Type B pancreatic cell (in vitro differentiated cells): ENCODE measurements at regions not wholly inside any gene's neighbourhood (a gene's known extent, or its start where the extent isn't known, plus 50 kb on each side); places are given as distances from the start of the nearest gene placed in this dataset.

Experiments used
- DNase-seq: peaks from one replicate; pipeline ENCODE4 v3.0.0; 2021; ENCODE audit warnings: mixed read lengths; ENCODE audit not compliant: unreplicated experiment; ENCODE audit errors: extremely low spot score
- H3K27ac Mint-ChIP-seq: 2 replicates; pipeline ENCODE4 v1.8.0; 2021; ENCODE audit warnings: mild to moderate bottlenecking, mixed read lengths
- H3K27me3 Mint-ChIP-seq: 2 replicates; pipeline ENCODE4 v1.8.0; 2021; ENCODE audit warnings: mixed read lengths
- H3K36me3 Mint-ChIP-seq: 2 replicates; pipeline ENCODE4 v1.8.0; 2021; ENCODE audit warnings: mixed read lengths
- H3K4me1 Mint-ChIP-seq: one replicate; pipeline ENCODE4 v1.8.0; 2021; ENCODE audit warnings: mixed read lengths; ENCODE audit not compliant: unreplicated experiment
- H3K4me3 Mint-ChIP-seq: 2 replicates; pipeline ENCODE4 v1.8.0; 2021; ENCODE audit warnings: mild to moderate bottlenecking, mixed read lengths
- H3K9me3 Mint-ChIP-seq: 2 replicates; pipeline ENCODE4 v1.8.0; 2021; ENCODE audit warnings: mixed read lengths
- TF ChIP-seq, protein P1 (sequence below): fragments of 200-600 bp; sonication (generic); conservative IDR thresholded peaks from 2 replicates; pipeline ENCODE4 v1.5.0; 2021; ENCODE audit warnings: antibody characterized with exemption, mild to moderate bottlenecking

DNA sequence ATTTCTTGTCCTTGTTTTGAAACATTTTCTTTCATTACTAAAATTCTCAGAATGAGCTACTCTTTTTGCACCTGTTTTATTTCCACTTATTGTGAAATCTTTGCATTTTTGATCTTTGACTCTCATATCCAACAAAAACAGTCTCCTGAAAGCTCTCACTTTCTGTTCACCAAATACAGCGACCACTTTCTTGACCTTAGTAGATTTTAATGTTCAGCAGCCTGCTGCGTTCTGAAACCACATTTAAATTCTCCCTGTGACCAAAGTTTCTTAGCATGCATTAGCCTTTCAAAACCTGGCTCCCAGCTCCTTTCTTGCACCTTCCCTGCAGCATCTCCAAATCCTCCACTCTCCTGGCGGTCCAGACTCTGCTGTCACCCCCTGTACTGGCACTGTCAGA, 404.4 kb upstream of the PDE3A start:
- H3K27ac Mint-ChIP-seq = no peak overlapping the region
- TF ChIP-seq, protein P1, sequence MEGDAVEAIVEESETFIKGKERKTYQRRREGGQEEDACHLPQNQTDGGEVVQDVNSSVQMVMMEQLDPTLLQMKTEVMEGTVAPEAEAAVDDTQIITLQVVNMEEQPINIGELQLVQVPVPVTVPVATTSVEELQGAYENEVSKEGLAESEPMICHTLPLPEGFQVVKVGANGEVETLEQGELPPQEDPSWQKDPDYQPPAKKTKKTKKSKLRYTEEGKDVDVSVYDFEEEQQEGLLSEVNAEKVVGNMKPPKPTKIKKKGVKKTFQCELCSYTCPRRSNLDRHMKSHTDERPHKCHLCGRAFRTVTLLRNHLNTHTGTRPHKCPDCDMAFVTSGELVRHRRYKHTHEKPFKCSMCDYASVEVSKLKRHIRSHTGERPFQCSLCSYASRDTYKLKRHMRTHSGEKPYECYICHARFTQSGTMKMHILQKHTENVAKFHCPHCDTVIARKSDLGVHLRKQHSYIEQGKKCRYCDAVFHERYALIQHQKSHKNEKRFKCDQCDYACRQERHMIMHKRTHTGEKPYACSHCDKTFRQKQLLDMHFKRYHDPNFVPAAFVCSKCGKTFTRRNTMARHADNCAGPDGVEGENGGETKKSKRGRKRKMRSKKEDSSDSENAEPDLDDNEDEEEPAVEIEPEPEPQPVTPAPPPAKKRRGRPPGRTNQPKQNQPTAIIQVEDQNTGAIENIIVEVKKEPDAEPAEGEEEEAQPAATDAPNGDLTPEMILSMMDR = no peak

DNA sequence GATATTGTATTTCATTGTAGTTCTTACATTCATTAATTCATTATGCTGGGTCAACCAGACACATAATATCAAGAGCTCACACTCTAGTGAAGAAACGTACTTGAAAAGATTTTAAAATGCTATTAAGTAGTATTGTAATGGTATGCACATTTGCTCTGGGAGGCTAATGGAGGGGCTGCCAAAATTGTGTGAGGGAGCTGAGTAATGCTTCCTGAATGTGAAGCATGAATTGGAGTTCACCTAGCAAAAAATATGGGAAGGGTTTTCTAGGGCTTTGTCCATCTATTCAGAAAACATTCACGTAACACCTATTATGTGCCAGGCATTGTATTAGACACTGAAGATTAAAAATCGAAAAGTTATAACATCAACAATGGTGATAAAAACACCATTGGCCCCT, 403.8 kb upstream of the PDE3A start:
- no peak overlapping the region for H3K27ac Mint-ChIP-seq
- H3K4me1 Mint-ChIP-seq = peaks cover 14% of the 10 kb centered on the region
- no peak for DNase-seq
- no peaks in the 10 kb centered on the region for H3K36me3 Mint-ChIP-seq
- peaks cover 5% of the 10 kb centered on the region for H3K9me3 Mint-ChIP-seq
- peaks cover 3% of the 10 kb centered on the region for H3K27me3 Mint-ChIP-seq
- TF ChIP-seq, protein P1 = no peak
- no peak overlapping the region for H3K4me3 Mint-ChIP-seq

More for the DNA sequence above, 404.4 kb upstream of the PDE3A start:
- peaks cover 3% of the 10 kb centered on the region for H3K27me3 Mint-ChIP-seq
- DNase-seq = no peak
- H3K36me3 Mint-ChIP-seq = no peaks in the 10 kb centered on the region
- no peak overlapping the region for H3K4me3 Mint-ChIP-seq
- peaks cover 10% of the 10 kb centered on the region for H3K4me1 Mint-ChIP-seq
- H3K9me3 Mint-ChIP-seq = peaks cover 5% of the 10 kb centered on the region

DNA sequence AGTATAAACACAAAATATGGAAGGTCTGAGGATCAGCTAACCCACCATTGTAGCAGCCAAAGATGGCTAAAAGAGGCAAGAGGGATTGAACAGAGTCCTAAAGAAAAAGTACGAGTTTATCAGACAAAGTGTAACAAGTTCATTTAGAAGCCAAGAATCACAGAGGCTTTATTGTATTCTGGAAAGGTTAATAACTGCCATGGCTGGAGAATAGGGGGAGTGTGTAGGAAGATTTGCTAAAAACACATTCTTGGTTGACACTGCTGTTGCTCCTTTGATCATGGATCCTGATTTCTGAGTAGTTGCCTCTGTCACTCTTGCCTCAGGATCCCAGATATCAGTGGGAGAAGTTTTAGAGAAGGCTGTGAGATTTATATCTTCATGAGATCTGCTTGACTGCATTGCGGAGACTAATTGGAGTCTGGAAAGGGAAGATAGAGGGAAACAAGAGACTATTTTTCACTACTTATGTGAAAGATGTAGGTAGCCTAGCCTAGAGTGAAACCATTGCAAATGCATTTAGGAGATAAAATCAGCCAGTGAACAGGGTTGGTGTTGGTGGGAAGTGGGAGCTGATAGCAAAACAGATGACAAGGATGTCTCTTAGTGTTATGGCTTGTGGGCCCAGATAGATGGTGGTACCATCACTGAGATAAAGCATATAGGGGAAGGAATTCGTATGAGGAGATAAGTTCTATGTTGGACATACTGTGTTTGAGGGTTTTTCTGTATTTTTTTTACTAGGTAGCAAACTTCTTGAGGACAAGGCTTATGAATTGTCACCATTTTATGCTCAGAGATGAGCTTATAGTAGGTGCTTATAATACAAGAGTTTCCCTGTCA, 402.9 kb upstream of the PDE3A start:
- H3K36me3 Mint-ChIP-seq = no peaks in the 10 kb centered on the region
- H3K9me3 Mint-ChIP-seq = peaks cover 5% of the 10 kb centered on the region
- H3K4me1 Mint-ChIP-seq = peaks cover 20% of the 10 kb centered on the region
- H3K27ac Mint-ChIP-seq = no peak overlapping the region
- DNase-seq = no peak
- H3K4me3 Mint-ChIP-seq = no peak overlapping the region
- TF ChIP-seq, protein P1 = no peak
- peaks cover 3% of the 10 kb centered on the region for H3K27me3 Mint-ChIP-seq

DNA sequence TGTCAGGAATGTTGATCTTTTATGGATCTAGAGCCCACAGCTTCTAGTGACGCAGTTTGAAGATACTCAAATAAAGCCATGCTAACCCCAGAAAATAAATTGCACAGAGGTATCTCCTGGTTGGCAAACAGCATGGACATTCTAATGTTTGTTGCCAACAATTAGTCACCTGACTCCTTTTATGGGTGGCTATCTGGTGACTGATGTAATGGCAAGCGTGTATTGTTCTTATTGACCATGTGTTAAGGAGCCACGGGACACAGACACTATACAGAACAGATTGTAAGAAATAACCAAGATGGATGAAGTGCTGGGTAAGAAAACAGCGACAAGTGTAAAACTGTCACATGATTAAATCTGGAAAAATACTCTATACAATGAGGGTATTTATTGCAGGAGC, 401.3 kb upstream of the PDE3A start:
- Mint-ChIP-seq H3K4me1 (peaks cover 32% of the 10 kb centered on the region), H3K36me3 (no peaks in the 10 kb centered on the region), H3K4me3 (peak overlapping the region; percentile 54), H3K9me3 (peaks cover 5% of the 10 kb centered on the region), H3K27ac (peak overlapping the region; percentile 80), H3K27me3 (peaks cover 3% of the 10 kb centered on the region)
- DNase-seq = no peak
- TF ChIP-seq, protein P1 = no peak

DNA sequence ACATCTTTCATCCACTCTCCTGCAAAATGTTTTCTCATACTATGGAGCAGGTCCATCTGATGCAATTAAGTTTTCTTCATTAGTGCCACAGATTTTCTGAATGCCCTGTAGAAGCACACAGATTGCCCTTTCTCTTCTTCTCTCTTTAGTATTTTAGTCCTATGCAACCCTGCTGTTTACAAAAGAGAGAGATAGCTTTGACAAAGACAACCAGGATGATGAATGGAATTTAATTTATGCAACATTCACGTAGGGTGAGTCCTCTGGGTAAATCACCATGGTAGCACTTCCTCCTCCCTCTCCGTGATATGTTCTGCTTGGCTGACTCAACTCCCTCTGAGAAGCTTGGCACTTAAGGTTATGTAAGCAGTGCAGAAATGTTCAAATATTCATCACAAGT, 400.9 kb upstream of the PDE3A start:
- Mint-ChIP-seq H3K4me1 (peaks cover 36% of the 10 kb centered on the region), H3K27ac (peak overlapping the region; percentile 80), H3K4me3 (peak overlapping the region; percentile 54), H3K27me3 (peaks cover 2% of the 10 kb centered on the region), H3K36me3 (no peaks in the 10 kb centered on the region), H3K9me3 (peaks cover 5% of the 10 kb centered on the region)
- TF ChIP-seq, protein P1 = no peak
- DNase-seq = no peak
